Neural crest cell (in vitro differentiated cells): ENCODE measurements at regions not wholly inside any gene's neighbourhood (a gene's known extent, or its start where the extent isn't known, plus 50 kb on each side); places are given as distances from the start of the nearest gene placed in this dataset.

Experiments used
- DNase-seq: peaks from one replicate; pipeline ENCODE4 v3.0.0; 2021; ENCODE audit warnings: low read depth, mixed read lengths, low spot score
- H3K27ac Mint-ChIP-seq: one replicate; pipeline ENCODE4 v1.8.0; 2021; ENCODE audit warnings: mild to moderate bottlenecking, mixed read lengths; ENCODE audit not compliant: unreplicated experiment
- H3K27me3 Mint-ChIP-seq: 2 replicates; pipeline ENCODE4 v1.8.0; 2021; ENCODE audit warnings: low read depth, mild to moderate bottlenecking, mixed read lengths
- H3K36me3 Mint-ChIP-seq: 2 replicates; pipeline ENCODE4 v1.8.0; 2021; ENCODE audit warnings: low read depth, mild to moderate bottlenecking, mixed read lengths
- H3K4me1 Mint-ChIP-seq: 2 replicates; pipeline ENCODE4 v1.8.0; 2021; ENCODE audit warnings: mixed read lengths
- H3K4me3 Mint-ChIP-seq: one replicate; pipeline ENCODE4 v1.8.0; 2021; ENCODE audit warnings: mild to moderate bottlenecking, mixed read lengths
- H3K9me3 Mint-ChIP-seq: 2 replicates; pipeline ENCODE4 v1.8.0; 2021; ENCODE audit warnings: mixed read lengths
- CTCF ChIP-seq: fragments of 200-600 bp; sonication (generic); conservative IDR thresholded peaks from 2 replicates; pipeline ENCODE4 v1.5.0; 2021; ENCODE audit warnings: antibody characterized with exemption, mild to moderate bottlenecking

GRCh38 chr6:163828038-163828795 is 413.7 kb downstream of the QKI start:
- peaks cover 3% of the 10 kb centered on the region for H3K36me3 Mint-ChIP-seq
- peaks cover 9% of the 10 kb centered on the region for H3K9me3 Mint-ChIP-seq
- no peak for TF ChIP-seq CTCF
- no peak overlapping the region for H3K27ac Mint-ChIP-seq
- H3K27me3 Mint-ChIP-seq = no peaks in the 10 kb centered on the region
- no peak for DNase-seq
- no peak overlapping the region for H3K4me3 Mint-ChIP-seq
- peaks cover 14% of the 10 kb centered on the region for H3K4me1 Mint-ChIP-seq

- peaks cover 14% of the 10 kb centered on the region for H3K4me1 Mint-ChIP-seq
- no peaks in the 10 kb centered on the region for H3K27me3 Mint-ChIP-seq
- no peak overlapping the region for H3K27ac Mint-ChIP-seq
- no peak for TF ChIP-seq CTCF
- no peak overlapping the region for H3K4me3 Mint-ChIP-seq
- H3K9me3 Mint-ChIP-seq = peaks cover 10% of the 10 kb centered on the region
- H3K36me3 Mint-ChIP-seq = peaks cover 3% of the 10 kb centered on the region
- DNase-seq = no peak
Observed at GRCh38 chr6:163827143-163827542, 412.6 kb downstream of the QKI start.

- no peak for DNase-seq
- H3K36me3 Mint-ChIP-seq = peaks cover 3% of the 10 kb centered on the region
Observed at GRCh38 chr6:163826629-163827028, 412.1 kb downstream of the QKI start.

GRCh38 chr6:163825033-163825432 is 410.5 kb downstream of the QKI start:
- Mint-ChIP-seq H3K27me3 (no peaks in the 10 kb centered on the region), H3K27ac (no peak overlapping the region), H3K36me3 (no peaks in the 10 kb centered on the region), H3K4me3 (no peak overlapping the region), H3K9me3 (peaks cover 2% of the 10 kb centered on the region), H3K4me1 (peaks cover 14% of the 10 kb centered on the region)
- no peak for DNase-seq
- TF ChIP-seq CTCF = no peak

More at GRCh38 chr6:163826629-163827028, 412.1 kb downstream of the QKI start:
- Mint-ChIP-seq H3K9me3 (peaks cover 9% of the 10 kb centered on the region), H3K27me3 (no peaks in the 10 kb centered on the region), H3K27ac (no peak overlapping the region), H3K4me3 (no peak overlapping the region), H3K4me1 (peaks cover 14% of the 10 kb centered on the region)
- TF ChIP-seq CTCF = no peak

- no peaks in the 10 kb centered on the region for H3K27me3 Mint-ChIP-seq
- H3K4me3 Mint-ChIP-seq = no peak overlapping the region
- TF ChIP-seq CTCF = no peak
- DNase-seq = no peak
- no peak overlapping the region for H3K27ac Mint-ChIP-seq
- H3K36me3 Mint-ChIP-seq = no peaks in the 10 kb centered on the region
- peaks cover 2% of the 10 kb centered on the region for H3K9me3 Mint-ChIP-seq
- peaks cover 6% of the 10 kb centered on the region for H3K4me1 Mint-ChIP-seq
Observed at GRCh38 chr6:163823577-163823976, 409.1 kb downstream of the QKI start.
